GM18511 (cell line): ENCODE measurements at regions not wholly inside any gene's neighbourhood (a gene's known extent, or its start where the extent isn't known, plus 50 kb on each side); places are given as distances from the start of the nearest gene placed in this dataset.

ENCODE experiments used
- ATAC-seq: cut with Tn5 transposase; IDR thresholded peaks from one replicate; pipeline ENCODE4 v1.9.1; 2021; ENCODE audit warnings: mild to moderate bottlenecking, moderate library complexity; ENCODE audit not compliant: unreplicated experiment

DNA sequence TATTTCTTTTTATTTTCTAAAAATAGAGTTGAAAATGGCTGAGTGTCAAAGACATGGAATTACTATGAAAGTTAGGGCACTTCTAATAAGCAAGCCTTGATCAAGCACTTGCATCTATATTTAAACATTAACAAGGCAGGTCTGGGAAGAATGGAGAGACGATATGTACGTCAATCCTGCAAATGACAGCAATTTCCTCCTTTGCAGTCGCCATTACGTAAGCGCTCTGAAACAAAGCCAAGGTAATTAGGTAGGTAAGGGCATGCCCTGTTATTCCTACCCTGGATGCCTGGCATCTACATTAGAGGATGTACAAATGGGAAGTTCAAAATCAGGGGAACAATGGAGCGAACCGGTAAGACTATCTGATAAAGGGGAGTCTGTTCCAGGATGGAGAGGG, 664.0 kb upstream of the ARGLU1 start:
- ATAC-seq = no peak

DNA sequence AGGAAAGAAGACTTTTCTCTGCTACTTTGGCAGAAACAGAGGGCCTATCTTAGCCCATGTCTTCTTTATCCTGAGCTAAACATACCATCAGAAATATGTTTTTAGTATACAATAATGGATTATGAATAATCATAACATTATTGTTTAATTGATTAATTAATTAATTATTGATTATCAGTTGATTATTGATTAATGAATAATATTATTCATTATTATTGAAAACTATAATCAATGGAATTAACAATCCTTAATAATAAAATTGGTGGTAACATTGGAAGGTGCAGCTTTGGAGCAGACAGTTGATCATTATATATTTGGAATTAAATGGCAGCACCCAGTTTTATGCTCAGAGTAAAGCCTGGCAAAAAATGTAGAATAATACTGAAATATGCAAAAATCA, 655.9 kb upstream of the ARGLU1 start:
- ATAC-seq = no peak

DNA sequence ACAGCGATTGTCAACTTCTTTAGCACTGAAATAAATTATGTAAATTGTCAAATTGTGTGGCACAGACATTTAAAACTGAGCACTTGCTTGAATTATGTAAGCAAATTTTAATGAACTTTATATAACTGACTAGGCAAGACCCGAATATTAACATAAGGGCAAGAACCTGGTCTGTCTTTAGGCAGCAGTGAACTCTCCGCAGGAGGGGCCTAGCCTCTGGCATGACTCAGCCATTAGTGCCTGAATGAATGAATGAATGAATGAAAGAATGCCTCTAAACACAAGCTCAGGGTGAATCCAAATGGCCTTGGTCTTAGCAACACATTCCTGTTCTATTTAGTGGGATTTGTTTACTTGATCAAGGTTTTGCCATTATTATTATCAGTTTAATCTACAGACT, 654.7 kb upstream of the ARGLU1 start:
- no peak for ATAC-seq

DNA sequence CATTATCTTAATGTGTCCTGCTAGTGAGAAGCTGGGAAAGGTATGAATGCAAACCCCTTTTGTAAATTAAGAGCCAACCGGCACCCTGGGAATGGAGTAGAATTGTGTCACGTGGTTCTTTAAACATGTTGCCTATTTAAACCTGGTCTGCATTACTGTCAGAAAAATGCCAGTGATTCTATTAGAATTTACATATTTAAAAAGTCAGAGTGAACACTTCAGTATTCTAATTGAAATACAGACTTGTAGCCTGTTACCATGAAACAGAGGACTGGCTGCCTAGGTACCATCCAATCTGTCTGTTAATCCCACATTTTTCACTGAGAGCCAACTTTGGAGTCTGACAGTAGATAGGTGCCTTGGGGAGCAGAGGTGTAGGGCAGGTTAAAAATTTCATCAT, 652.3 kb upstream of the ARGLU1 start:
- no peak for ATAC-seq

DNA sequence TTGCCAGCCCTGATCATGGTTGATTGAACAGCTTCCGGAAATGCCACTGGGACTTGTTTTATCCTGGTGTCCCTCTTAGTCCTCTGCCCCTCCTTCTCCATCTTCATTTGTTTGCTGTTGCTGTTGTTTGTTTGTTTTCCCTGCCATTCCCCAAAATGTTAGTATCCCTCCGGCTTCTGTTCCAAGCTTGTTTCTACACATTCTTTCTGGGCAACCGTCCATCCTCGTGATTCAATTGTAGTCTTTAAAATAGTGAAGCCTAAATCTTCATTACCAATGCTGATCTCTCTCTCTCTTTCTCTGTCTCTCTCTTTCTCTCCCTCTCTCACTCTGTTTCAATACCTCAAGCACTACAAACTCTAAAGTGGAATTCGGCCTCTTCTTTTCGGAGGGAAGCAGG, 649.3 kb upstream of the ARGLU1 start:
- ATAC-seq = no peak

DNA sequence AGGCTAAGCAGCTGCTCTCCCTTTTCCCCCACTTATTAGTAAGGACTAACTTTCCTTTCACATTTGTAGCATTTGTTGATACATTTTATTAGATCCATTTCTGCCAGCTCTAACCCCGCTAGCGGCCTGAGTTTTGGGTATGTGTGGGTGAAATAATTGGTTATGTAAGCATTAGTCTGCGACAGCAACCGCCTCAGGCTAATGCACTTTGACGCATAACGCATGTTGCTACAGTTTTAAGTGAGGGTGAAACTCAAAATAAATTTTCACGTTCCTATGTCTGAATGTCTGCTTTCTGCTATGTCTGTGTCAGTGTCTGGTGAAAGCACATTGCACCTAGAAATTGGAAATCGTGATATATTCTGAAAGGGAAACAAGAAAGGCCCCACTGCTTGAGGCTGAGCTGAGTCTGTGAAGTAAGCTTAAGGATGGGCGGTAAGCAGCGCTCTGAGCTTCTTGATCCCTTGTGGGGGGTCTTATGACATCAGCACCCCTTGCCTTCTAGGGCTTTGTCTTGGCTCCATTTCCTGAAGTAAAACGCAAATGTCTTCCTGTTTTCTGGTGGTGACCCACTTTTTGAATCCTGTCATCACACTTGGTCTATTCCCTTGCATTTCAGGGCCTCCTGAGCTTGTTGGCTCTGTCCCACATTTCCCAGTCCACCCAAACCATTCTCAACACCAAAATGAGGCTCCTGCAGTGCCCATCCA, 648.3 kb upstream of the ARGLU1 start:
- ATAC-seq = no peak

DNA sequence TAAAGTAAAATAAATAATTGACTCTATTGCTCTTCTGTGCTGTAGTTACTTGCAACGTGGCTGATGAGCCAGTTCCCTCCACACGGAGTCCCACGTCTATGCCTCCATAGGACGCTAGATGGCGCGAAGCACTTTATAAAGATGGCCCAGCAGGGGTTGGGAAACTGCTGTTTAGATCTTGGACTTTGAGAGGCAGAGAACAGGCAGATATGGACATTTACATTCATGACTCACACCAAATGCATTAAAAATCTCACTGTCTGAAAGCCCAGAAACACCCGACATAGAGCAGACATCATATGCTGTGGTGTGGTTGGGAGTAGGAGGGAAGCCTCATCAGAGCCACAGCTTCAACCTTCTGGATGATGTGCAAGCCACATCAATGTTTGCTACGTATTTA, 643.1 kb upstream of the ARGLU1 start:
- peak; percentile 99 for ATAC-seq

DNA sequence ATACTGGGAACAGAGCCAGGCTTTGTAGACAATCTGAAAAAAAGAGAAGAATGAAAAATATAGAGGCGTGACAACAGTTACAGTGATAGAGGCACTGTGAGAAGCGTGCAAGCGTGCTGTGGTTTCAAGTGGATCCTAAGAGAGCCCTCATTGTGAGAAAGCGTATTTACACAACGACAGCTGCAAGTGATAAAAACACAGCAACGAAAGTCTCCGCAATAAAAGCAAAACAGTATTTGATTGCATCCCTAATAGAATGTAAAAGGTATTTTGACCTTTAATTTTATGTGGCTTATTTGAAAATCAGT, 642.7 kb upstream of the ARGLU1 start:
- ATAC-seq = no peak

DNA sequence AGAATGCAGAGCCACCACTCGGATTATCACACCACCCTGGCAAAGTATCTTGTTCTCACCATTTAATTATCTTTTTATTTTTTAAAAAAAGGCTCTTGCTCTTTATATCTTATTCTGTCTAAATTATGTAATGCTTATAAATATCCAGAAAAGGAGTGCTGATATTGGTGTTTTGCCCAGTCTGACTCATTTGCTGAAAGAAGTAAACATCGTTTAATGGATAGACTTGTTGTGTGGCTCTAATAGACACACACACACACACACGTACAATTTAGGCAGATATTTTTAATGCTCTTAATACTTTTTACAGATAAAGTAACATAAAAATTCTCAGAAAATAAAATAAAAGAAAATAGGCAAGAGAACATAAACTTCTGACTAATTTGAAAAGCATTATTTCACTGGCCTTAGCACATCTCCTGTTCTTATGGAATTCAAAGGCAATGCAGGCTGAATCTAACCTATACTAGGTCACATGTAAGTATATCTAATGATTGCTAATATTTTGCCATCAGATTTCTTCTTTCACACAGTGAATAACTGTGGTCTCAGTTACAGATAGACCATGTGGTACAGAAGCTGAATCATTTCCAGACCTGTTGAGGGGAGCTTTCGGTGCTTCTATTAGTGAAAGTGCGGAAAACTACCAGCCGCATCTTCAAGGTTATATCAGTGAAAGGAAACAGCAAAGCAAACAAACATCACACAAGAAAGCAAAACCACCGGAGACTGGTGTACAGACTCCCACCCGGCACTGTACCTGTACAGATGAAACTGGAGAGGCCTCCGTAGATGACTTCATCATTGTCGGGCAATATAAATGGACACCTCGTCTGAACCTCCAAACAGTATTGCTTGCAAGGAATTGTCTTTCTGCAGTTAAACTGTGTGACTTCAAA, 642.1 kb upstream of the ARGLU1 start:
- no peak for ATAC-seq

DNA sequence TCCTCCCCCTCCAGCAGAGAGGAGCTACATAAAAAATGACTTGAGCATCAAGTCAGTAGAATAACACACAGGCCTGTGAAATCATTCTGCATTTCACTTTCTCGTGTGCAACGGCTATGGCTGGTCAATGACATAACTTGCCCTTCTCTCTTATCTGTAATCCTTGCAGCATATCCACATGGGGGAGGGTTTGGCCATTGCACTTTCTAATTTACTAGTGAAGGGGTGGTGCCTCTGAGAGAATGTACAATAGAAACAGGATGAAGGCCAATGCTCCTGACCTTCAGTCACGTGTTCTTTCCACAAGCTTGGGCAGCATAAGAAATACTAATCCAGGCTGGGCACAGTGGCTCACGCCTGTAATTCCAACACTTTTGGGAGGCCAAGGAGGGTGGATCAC, 641.0 kb upstream of the ARGLU1 start:
- no peak for ATAC-seq

DNA sequence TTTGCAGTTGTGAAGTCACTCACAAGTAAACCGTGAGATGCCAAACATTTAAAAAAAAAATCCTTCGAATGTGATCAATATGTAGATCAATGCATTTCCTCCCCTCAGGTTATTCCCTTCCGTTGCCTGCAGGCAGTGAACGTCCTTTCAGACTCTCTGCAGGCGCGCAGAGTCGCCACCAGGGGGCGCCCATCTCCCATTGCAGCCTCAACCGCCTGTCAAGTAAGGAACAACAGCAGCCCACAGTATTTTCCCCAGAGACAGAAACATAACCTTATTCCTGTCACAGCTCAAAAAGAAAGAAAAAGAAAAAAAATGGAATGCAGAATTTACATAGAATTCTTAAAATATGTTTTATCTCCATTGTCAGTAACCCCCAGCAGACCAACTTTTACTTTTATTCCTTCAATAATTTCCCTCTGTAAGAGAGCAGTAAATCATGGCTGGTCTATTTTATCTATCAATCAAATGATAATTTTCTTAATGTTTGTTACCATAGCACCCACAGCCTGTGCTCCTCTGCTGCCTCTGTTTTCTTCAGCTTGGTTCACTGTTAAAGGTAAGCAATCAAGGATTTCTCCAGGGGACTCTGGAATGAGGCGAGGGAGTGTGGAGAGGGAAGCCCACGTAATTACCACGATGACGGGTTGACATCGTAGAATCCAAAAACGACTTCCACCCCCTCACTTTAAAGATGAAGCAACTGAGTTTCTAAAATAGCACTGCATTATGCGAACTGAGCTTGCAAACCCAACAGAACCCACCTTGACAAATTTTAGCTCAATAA, 637.6 kb upstream of the ARGLU1 start:
- peak; percentile 97 for ATAC-seq

DNA sequence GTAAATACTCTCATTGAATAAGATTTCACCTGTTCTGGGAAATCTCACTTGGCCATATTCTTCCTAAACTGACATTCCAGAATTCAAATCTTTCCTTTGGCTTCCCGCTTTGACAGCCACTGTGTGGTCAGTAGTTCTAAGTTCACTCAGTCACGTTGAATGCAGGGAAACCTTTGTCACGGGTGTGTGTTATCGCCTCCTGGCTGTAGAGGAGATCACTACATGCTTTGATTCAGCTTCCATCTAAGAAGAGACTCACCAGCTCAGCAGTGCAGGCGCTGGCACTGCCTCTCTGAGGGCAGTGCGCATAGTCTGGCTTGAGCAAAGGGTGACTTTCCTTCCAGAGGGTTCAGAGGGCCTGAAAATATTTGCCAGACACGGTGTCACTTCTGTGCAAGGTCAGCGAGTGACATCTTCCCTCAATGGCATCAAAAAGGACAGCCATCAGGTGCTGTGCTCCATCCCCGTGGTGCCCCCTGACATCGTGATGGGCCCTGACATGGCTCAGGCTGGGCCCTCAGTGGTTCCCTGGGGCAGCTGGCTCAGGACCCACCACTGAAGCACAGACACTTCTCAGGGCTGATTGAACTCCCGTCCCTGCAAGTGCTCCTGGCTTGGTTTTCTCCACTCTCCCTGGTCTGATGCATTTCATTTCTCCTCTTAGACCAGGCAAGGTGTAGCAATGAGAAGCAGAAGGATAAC, 635.4 kb upstream of the ARGLU1 start:
- no peak for ATAC-seq

DNA sequence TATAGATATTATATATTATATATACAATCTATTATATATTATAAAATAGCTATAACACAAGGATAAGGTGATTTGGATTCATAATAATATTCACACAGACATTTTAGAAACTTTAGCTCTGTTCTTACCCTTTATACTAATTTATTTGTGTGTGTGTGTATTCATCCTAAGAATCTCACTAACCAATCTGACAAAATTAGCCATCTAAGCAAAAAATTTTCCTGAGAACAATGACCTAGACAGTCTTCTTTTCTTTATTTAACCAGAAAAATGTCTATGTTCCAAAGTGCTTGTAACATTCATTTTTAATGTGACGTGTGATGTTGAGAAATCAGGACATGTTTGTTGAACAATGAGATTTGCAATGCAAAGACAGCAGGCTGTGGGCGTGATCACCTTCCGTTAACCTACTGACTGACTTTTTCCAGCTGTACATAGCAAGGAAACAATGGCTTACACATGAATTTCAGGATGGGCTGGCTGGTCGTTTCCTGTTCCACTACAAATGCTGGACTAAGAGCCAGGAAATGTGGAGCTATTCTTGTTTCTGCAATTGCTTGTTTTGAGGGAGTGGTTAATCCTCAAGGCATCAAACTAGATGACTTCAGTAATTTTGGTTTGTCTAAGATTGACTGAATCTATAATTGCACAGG, 634.6 kb upstream of the ARGLU1 start:
- no peak for ATAC-seq

DNA sequence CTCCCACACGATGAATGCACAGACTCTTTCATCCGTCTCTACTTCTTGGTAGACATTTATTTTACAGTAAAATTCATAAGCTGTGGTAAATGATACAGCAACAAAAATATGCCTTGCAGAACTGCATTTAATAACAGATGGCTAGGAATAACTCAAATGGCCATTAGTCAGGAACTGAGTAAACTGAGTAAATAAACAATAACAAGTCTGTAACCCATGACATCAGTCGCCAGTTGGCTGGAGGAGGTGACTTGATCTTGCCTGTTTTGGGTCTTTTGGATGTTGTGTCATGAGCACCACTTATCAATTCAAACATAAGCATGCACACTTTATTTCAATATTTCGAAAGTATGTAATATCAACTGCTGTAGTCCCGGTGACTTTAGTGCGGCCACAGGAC, 632.6 kb upstream of the ARGLU1 start:
- ATAC-seq = no peak

DNA sequence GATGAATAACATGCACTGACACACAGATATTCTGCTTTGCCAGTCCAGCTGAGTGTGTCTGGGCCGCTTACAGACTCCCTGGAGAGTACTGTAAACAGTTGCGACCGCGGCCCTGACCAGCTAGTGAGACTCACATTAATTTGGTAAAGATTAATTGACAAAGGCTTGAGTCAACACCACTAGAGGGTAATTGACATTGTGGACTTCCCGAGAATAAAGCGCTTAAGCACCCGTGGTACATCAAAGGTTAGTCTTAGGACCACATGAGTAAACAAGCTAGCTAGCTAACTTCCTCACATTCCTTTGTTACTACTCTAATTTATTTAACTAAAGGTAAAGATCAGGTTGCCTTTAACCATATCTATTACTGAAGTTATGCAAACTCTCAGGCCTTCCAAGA, 624.4 kb upstream of the ARGLU1 start:
- ATAC-seq = no peak

DNA sequence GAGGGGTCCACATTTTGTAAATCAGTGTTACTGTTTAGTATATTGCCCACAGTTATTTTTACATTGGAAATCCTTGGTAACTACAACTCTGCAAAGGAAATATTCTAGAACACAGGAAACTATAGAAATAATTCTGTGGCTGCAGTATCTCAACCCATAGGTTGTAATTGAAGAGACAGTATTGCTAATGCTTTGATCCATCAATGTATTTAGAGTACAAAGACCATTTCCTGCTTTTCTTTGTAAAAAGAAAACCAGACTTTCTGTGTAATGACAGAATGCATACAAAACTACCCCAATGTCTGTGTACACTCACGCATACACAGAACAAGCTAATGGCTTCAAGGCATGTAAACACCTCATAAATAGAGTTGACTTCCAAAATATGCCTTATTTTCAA, 622.1 kb upstream of the ARGLU1 start:
- ATAC-seq = no peak

DNA sequence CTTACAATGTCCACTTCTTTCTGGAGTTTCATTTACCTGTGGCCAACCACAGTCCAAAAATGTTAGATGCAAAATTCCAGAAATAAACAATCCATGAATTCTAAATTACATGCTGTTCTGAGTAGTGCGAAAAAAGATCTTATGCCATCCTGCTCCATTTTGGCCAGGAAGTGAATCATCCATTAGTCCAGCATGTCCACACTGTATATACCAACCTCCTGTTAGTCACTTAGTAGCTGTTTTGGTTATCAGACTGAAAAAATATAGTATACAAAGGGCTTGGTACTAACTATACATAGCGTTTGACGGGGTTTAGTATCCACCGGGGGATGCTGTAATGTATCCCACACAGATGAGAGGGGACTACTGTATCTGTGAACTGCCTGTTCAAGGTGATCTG, 618.0 kb upstream of the ARGLU1 start:
- no peak for ATAC-seq

DNA sequence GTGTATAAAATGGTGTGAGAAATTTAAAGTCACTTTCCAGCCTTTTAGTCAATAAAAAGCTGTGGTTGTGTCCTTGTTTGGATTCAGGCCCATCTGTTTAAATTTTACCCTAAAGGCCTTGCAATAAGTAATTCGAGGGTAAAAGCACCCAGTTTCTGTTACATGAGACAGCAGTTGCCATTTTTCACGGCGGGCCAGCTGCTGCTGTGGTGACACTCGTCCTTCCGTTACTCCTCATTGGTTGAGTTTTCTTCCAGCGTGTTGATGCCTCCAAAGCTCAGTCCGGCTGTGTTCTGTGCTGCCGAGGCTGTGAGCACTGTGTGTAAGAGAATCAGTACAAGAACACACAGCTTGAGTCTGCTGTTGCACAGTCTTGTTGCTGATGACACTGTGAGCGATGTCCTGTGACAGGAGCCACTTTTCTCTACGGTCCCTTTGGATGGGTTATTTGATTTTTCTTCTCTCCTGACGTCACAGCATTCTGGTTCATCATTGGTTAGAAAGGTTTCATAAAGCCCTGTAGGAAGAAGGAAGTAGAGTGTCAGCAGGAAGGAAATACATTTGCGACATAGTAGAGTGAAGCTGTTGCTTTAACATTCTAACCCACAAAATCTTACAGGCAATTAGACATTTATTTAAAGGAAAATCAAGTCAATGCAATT, 602.5 kb upstream of the ARGLU1 start:
- no peak for ATAC-seq

DNA sequence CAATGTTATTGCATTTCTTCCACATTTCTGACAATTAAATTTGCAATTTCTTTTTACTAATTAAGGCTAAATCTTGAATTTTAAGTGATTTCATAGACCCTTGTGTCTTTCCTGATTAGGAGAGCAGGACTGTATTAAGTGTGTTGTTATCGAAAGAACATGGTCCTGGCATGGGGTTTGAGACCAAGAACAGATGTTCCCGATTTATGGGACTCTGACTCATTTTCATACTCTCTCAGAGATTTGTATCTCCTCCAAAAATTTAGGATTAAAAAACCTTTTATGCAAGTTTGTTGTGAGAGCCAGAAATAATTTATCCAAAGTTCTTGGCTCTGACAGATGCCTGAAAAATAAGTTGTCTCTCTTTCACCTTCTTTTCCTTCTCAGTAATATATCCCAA, 589.3 kb upstream of the ARGLU1 start:
- no peak for ATAC-seq

DNA sequence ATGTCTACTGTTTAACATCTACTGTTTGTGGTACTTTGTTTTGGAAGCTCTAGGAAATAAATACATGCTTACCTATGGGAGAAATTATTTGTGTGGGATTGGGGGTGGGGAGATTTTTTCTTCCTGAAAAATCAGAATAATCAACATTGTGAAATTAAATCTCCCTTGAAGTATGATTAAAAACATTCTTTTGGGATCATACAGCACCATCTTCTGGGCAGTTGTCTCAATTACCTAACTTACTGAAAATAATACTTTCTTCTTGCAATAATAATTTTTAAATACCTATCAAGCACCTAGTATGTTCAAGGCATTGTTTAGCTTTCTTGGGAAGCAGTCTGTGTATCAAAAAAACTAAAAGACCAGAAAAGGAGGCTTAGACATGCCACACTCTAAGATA, 576.5 kb upstream of the ARGLU1 start:
- ATAC-seq = no peak
